GM18517 (cell line): ENCODE measurements at regions not wholly inside any gene's neighbourhood (a gene's known extent, or its start where the extent isn't known, plus 50 kb on each side); places are given as distances from the start of the nearest gene placed in this dataset.

Experiments used
- ATAC-seq: cut with Tn5 transposase; IDR thresholded peaks from one replicate; pipeline ENCODE4 v1.9.1; 2021; ENCODE audit warnings: mild to moderate bottlenecking, moderate library complexity; ENCODE audit not compliant: unreplicated experiment

GRCh38 chr12:65756956-65757511, 67.2 kb upstream of the HMGA2 start:
- peak; percentile 97 for ATAC-seq

- ATAC-seq = no peak
These were observed 65.9 kb upstream of the HMGA2 start for GRCh38 chr12:65758401-65758800.

- ATAC-seq = no peak
These were observed 64.5 kb upstream of the HMGA2 start for GRCh38 chr12:65759735-65760134.

GRCh38 chr12:65761301-65761700, 63.0 kb upstream of the HMGA2 start:
- ATAC-seq = no peak

- ATAC-seq = no peak
These were observed 60.0 kb upstream of the HMGA2 start for GRCh38 chr12:65764325-65764724.

- ATAC-seq = no peak
These were observed 58.9 kb upstream of the HMGA2 start for GRCh38 chr12:65765436-65765813.

GRCh38 chr12:65769880-65770279, 54.4 kb upstream of the HMGA2 start:
- ATAC-seq = no peak
